HK-2 (cell line): ENCODE measurements at regions not wholly inside any gene's neighbourhood (a gene's known extent, or its start where the extent isn't known, plus 50 kb on each side); places are given as distances from the start of the nearest gene placed in this dataset.

Source experiments
- DNase-seq: peaks from one replicate; pipeline ENCODE4 v3.0.0-alpha.2; 2018; ENCODE audit not compliant: unreplicated experiment

DNA sequence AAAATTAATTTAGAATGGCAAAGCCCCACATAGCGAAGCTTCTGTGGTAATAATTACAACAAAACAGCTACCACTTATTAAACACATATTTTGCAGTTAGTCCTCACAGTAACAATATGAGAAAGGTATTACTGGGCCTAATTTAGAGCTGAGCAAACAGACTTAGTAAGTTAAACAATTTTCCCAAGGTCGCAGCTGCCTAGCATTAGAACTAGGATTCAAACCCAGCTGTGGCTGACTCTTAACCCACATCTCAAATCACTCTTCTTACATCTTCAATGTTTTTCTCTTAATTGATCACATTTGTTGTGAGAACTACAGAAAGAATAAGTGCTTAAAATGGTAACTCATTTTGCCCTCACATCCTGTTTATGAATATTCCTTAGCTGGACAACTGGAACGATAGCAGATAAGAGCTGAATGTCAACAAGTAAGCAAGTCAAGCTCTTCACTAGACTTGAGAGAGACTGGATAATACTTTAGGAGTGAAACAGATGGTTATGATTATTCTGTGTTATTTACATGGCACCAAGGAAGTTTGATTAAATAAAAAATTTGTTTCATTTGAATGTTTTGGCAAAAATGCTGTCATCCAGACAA lies 59.4 kb upstream of the TMEM17 start:
- no peak for DNase-seq

DNA sequence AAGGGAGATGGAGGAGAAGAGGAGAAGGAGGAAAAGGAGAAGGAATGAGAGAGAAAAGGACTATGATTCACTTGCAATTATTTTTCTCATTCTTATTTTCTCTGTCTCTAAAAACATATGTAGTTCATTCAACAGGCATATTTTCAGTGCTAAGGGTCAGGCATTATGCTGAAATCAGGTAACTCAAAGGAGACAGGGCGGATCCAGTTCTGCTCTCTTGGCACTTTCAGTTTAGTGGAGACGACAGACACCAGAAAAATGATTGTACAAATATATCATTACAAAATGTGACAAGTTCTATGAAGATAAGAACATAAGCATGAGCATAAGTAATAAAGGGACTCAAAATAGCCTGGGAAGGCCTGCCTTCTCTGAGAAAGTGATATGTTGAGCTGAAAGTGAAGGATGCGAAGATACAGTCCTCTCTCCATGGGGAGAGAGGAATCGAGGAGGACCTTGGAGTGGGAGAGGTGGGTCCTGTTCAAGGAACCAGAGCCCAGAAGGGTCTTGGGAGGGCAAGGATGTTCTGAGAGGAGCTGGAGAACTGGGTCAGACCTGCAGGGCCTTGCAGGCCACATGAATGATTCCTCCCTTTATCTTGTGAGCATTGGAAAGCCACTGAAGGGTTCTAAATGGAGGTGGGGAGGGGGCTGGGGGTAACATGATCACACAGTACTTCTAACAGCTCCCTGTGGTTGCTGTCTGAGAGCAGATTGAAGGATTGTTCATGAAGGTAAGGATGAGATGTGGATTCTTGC lies 58.6 kb upstream of the TMEM17 start:
- DNase-seq = no peak

DNA sequence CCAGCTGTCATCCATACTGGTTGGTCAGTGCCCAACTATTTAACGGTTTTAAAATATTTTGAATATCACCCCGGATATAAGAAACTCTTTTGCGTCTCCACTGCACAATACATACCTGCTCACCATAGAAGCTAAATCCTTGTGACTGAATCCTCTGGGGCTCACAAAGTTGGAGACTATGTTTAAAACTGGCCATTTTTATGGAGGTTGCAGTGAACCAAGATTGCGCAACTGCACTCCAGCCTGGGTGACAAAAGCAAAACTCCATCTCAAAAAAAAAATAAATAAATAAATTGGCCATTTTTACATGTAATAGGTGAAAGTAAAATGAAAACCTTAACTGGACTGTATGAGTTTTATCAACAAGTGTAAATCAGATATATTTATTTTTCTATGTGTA lies 55.6 kb upstream of the TMEM17 start:
- no peak for DNase-seq

DNA sequence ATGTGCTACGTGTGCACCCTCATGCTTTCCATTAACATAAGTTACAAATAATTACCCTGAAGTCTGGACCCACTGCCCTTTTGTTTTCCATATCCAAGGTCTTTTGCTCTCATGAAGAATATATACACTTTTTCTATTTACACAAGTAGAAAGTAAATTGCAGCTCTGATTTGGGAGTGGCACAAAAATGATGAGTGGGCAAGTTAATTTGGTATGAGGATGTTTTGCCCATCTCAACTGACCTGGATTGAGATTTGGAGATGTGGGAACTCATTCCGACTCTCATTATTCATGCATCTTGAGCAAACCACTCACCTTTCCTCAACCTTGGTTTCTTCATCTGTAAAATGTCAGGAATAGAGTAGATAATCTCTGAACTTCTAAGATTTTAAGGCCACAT lies 53.6 kb upstream of the TMEM17 start:
- DNase-seq = no peak

DNA sequence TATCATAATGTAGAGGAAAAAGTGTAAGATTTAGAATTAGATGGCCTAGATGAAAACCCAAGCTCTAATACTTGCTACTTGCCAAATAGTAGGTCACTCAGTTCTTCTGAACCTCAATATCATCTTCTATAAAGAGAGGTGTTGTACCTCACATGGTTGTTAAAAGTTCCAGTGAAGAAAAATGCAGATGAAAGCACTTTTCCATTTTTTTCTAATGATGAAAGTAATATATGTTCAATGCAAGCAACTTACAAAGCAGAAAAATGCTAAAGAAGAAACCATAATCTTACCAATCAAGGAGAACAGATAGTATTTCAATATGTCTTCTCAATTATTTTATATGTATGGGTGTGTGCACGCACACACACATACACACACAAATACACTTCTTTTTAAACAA lies 52.7 kb upstream of the TMEM17 start:
- DNase-seq = no peak

DNA sequence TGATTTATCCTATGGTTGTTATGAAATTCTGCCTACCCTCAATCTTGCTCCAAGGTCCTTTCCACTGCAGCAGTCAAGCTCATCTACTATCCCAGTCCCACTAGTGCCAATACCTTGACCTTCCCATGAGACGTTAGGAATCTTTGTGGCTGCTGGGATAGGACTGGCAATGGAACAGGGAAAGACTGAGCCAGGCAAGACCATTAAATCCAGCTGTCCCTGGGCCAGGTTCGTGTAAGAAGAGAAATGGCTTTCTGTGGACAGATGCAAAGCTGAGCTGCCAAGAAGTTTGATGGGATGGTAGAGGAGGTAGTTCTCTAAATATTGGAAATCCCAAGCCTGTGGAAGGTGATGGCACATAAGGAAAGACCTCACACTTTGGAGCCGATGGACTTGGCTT lies 50.1 kb upstream of the TMEM17 start:
- no peak for DNase-seq
